Sigmoid colon (tissue), 6 donors: ENCODE measurements at regions not wholly inside any gene's neighbourhood (a gene's known extent, or its start where the extent isn't known, plus 50 kb on each side); places are given as distances from the start of the nearest gene placed in this dataset.
A peak's percentile ranks its signal among the peaks of the same experiment; 100 is the strongest.

Experiments
- DNase-seq: peaks from one replicate; pipeline ENCODE4 v3.0.0-alpha.2; 2019
- H3K27ac ChIP-seq, 4 donors: fragments of 200-600 bp; sonication (generic); one replicate each; pipeline ENCODE4 v1.5.1; 2016 to 2019; ENCODE audit warnings: mild to moderate bottlenecking in 1 of 4
- H3K27me3 ChIP-seq, 3 donors: fragments of 200-600 bp; sonication (generic); one replicate each; pipeline ENCODE4 v1.5.1; 2019; ENCODE audit warnings: mild to moderate bottlenecking in 1 of 3
- H3K36me3 ChIP-seq, 4 donors: fragments of 200-600 bp; sonication (generic); one replicate each; pipeline ENCODE4 v1.5.1; 2016 to 2019
- H3K4me1 ChIP-seq, 4 donors: fragments of 200-600 bp; sonication (generic); one replicate each; pipeline ENCODE4 v1.5.1; 2017 to 2019
- H3K4me3 ChIP-seq, 4 donors: fragments of 200-600 bp; sonication (generic); one replicate each; pipeline ENCODE4 v1.5.1; 2017 to 2019; ENCODE audit warnings: mild to moderate bottlenecking in 2 of 4, moderate library complexity in 1 of 4
- H3K9me3 ChIP-seq, 4 donors: fragments of 200-600 bp in 3 of 4; sonication (generic) in 3 of 4; one replicate each; pipeline versions ENCODE4 v1.5.1 to v1.6.1; 2013 to 2019
- EP300 ChIP-seq, 4 donors: sonication (generic); formaldehyde crosslinking; IDR thresholded peaks; one replicate each; pipeline ENCODE4 v1.6.1; 2017; ENCODE audit warnings: antibody characterized with exemption in 4 of 4
- POLR2A ChIP-seq, 2 donors: fragments of 450-650 bp; IDR thresholded peaks; one replicate each; pipeline ENCODE4 v1.6.1; 2016; ENCODE audit warnings: antibody characterized with exemption in 2 of 2, mild to moderate bottlenecking in 2 of 2, moderate library complexity in 2 of 2
- POLR2AphosphoS5 ChIP-seq, 4 donors: sonication (generic); formaldehyde crosslinking; IDR thresholded peaks; one replicate each; pipeline ENCODE4 v1.6.1; 2017; ENCODE audit warnings: antibody characterized with exemption in 4 of 4
- WGBS, 2 donors: extraction: QIAGEN DNeasy Blood & Tissue Kit; methylation state at CpG; one replicate each; pipeline ENCODE4 v1.1.7; 2013; 5-methylcytosine and 5-hydroxymethylcytosine counted together
- intact Hi-C: fragments of 100-400 bp; cut with DNase I; formaldehyde crosslinking; loops from one replicate; pipeline ENCODE4 v1.15.1; 2023
- TF ChIP-seq, protein P1 (sequence below), 4 experiments: fragments of 450-650 bp in 3 of 4; fragments of 200-600 bp in 1 of 4; IDR thresholded peaks; one replicate each; pipeline ENCODE4 v1.5.1; 2016 to 2019; ENCODE audit warnings: antibody characterized with exemption in 4 of 4, mild to moderate bottlenecking in 3 of 4, moderate library complexity in 2 of 4
- donor health status: healthy with polysubstance abuse.
- donor health status: healthy.

DNA sequence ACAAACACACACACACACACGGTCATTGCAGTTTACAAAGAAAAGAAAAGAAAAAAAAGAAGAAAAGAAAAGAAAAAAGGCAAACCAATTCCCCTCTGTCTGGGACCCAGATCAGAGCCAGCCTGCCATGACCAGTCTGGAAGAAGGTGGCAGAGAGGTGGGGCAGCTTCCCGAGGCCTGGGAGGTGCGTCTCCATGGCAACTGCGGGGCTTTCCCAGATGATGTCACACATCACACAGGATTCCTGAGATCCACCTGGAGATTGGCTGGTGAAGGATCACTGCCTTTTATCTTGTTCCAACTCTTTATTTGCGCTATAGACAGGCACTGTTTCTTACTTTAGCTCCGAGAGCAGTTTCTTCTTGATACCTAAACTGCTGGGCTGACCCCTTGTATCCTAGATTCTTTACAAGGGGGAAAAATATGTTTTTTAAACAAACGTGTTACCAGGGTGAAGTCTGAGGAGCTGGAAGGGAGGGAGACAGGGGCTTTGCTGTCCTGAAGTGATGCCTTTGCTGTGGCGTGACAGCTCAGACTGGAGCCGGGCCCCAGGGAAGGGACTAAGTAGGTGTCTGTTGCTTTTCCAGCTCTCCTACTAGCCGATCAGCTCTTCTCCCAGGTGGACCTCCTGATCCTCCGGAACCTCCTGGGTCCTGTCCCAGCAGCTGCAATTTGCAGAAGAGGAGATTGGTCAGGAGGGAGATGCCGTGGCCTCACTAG is 298.5 kb downstream of the KLF6 start:
- H3K4me1 ChIP-seq: peaks cover 0 to 30% (median 27%) of the 10 kb centered on the region in 4 donors
- no peaks in the 10 kb centered on the region for H3K9me3 ChIP-seq
- intact Hi-C loops: loop anchor here (10.0 kb wide), 1 partner anchor 778 kb away; no protein-coding TSS in a partner anchor
- no peak overlapping the region for H3K4me3 ChIP-seq
- DNase-seq: no peak
- WGBS, 2 donors: 23 to 74% methylated on average over 12 of the region's 12 CpGs
- H3K27me3 ChIP-seq: no peaks in the 10 kb centered on the region
- no peaks in the 10 kb centered on the region for H3K36me3 ChIP-seq
- TF ChIP-seq EP300 (IDR thresholded peaks at IDR 0.05) (no peak), POLR2AphosphoS5 (IDR thresholded peaks at IDR 0.05) (no peak), POLR2A (IDR thresholded peaks at IDR 0.05) (no peak)
- TF ChIP-seq, protein P1, sequence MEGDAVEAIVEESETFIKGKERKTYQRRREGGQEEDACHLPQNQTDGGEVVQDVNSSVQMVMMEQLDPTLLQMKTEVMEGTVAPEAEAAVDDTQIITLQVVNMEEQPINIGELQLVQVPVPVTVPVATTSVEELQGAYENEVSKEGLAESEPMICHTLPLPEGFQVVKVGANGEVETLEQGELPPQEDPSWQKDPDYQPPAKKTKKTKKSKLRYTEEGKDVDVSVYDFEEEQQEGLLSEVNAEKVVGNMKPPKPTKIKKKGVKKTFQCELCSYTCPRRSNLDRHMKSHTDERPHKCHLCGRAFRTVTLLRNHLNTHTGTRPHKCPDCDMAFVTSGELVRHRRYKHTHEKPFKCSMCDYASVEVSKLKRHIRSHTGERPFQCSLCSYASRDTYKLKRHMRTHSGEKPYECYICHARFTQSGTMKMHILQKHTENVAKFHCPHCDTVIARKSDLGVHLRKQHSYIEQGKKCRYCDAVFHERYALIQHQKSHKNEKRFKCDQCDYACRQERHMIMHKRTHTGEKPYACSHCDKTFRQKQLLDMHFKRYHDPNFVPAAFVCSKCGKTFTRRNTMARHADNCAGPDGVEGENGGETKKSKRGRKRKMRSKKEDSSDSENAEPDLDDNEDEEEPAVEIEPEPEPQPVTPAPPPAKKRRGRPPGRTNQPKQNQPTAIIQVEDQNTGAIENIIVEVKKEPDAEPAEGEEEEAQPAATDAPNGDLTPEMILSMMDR (IDR thresholded peaks at IDR 0.05): no peak
- H3K27ac ChIP-seq: no peak overlapping the region

DNA sequence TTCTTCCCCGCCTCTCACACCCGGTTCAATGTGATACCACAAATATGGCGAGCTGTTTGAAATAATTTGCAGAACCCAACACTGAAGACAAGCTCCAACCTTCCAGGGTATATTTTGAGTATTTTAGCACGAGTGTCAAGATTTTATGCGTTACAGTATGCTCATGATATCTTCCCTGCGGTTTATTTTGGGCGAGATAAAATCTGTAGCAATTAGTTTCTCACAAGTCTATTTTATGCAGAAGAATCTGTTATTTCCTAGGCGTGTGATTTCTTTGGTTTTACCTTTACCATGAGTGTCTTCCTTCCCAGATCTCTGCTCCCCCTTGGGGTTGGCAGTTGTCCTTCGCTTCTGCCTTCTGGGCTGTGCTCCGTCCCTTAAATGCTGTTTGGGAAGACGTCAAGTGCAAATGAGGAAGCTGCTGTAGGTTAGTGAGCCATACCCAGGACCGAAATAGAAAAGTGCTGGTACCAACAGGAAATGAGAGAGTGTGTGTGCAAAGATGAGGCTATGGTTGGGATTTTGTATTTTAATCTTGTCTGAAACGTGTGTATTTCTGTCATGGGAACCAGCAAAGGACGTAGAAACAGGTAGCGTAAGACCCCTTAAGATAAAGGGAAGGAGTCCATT is 299.8 kb downstream of the KLF6 start:
- H3K4me3 ChIP-seq: no peak overlapping the region

DNA sequence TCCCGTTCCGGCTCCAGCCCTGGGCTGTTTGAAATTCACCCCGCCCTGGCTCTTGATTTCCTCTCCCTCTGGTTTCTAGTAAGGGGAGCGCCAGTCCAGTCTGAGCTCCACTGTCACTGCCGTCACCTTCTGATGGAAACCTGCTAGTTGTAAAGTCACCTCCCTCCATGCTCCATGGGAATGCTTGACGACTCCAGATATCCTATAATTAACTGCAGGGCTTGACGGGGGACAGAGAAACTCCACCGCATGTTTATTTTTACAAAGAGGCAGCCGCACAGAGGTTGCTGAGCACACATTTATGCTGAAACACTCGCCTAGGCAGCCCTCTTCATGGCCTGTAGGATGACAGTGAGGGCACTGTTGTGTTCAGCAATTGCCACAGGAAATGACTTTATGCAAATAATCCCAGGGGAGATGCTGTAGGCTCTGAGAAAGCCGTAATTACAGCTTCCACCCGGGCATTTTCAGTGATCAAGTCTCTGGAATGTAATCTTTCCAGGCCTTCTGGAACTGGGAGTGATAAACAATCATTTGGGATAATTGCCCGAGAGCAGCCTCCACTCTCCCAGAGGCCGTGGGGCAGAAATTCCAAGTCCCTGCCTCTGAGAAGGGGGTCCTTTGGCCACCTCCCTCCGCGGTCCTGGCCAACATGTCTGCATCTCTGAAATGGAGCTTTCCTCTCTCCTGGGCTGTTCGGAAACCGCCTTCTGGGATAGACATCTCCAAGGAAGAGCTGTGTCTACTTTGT is 300.5 kb downstream of the KLF6 start:
- WGBS, 2 donors: 66 to 79% methylated on average over 18 of the region's 18 CpGs
- Histone ChIP-seq H3K9me3 (no peaks in the 10 kb centered on the region), H3K27me3 (no peaks in the 10 kb centered on the region), H3K4me1 (peaks cover 0 to 30% (median 27%) of the 10 kb centered on the region in 4 donors), H3K4me3 (no peak overlapping the region), H3K36me3 (no peaks in the 10 kb centered on the region), H3K27ac (peak overlapping the region; percentile 24 to 81 (median 66))
- TF ChIP-seq EP300 (IDR thresholded peaks at IDR 0.05): no peak
- no peak for TF ChIP-seq POLR2AphosphoS5 (IDR thresholded peaks at IDR 0.05)
- TF ChIP-seq POLR2A (IDR thresholded peaks at IDR 0.05): no peak
- TF ChIP-seq, protein P1 (IDR thresholded peaks at IDR 0.05): no peak
- DNase-seq: no peak
- intact Hi-C loops: loop anchor here (10.0 kb wide), 1 partner anchor 780 kb away; no protein-coding TSS in a partner anchor

More for the DNA sequence above, 299.8 kb downstream of the KLF6 start:
- peak overlapping the region in 3 of 4 donors; percentile 24 to 81 (median 72) for H3K27ac ChIP-seq
- no peaks in the 10 kb centered on the region for H3K9me3 ChIP-seq
- TF ChIP-seq POLR2A (IDR thresholded peaks at IDR 0.05) (no peak), POLR2AphosphoS5 (IDR thresholded peaks at IDR 0.05) (peak in 1 of 4 donors; percentile 12), EP300 (IDR thresholded peaks at IDR 0.05) (no peak)
- TF ChIP-seq, protein P1 (IDR thresholded peaks at IDR 0.05): no peak
- H3K27me3 ChIP-seq: no peaks in the 10 kb centered on the region
- no peak for DNase-seq
- WGBS, 2 donors: 57 to 89% methylated on average over 15 of the region's 15 CpGs
- H3K36me3 ChIP-seq: no peaks in the 10 kb centered on the region
- intact Hi-C loops: loop anchor here (10.0 kb wide), 1 partner anchor 780 kb away; no protein-coding TSS in a partner anchor
- H3K4me1 ChIP-seq: peaks cover 0 to 30% (median 27%) of the 10 kb centered on the region in 4 donors

DNA sequence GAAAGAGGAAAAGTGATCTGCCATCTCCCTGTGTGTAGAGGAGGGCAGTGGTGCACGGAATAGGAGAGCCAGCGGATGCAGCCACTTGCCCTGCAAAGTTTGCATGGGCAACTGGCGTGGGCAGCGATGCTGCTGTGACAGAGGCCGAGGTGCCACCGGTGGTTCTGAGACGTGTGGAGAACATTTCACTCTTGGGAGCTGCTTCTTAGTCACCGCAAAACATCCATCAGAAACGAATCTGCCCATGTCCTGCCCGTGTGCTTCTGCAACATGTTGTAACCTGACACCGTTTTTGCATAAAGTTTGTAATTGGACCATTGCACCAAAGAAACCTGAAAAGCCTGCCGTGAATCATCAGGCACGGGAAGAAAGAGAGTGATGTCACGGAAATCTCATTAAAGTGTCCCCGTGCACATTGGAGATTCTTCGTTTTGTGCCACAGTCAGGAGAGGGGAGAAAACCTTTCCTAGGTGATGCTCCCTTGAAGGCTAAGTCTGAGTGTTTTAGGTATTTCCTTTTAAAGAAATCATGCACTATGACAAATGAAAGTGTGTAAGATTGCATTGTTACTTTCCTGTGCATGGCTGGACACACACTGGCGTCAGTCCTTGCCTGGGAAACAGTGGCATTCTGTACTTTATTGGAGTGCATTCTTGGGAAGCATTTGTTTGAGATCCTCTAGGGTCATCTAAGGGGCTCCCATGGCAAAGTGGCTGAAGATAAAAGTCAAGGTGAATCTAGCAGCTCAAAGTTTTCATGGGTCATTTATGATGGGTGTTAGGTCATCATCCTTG is 302.6 kb downstream of the KLF6 start:
- Histone ChIP-seq H3K27me3 (no peaks in the 10 kb centered on the region), H3K4me3 (peak overlapping the region in 1 of 4 donors; percentile 14), H3K9me3 (no peaks in the 10 kb centered on the region), H3K4me1 (peaks cover 0 to 31% (median 29%) of the 10 kb centered on the region in 4 donors), H3K27ac (peak overlapping the region; percentile 42 to 85 (median 76)), H3K36me3 (no peaks in the 10 kb centered on the region)
- WGBS, 2 donors: 6 to 42% methylated on average over 17 of the region's 17 CpGs
- TF ChIP-seq, protein P1 (IDR thresholded peaks at IDR 0.05): no peak
- peak; percentile 81 to 98 (median 94) for TF ChIP-seq EP300 (IDR thresholded peaks at IDR 0.05)
- no peak for TF ChIP-seq POLR2A (IDR thresholded peaks at IDR 0.05)
- TF ChIP-seq POLR2AphosphoS5 (IDR thresholded peaks at IDR 0.05): peak; percentile 78 to 96 (median 82)
- DNase-seq: peak; percentile 88
- intact Hi-C loops: loop anchor here (10.0 kb wide), 1 partner anchor 782 kb away; no protein-coding TSS in a partner anchor
